Hepatocyte (in vitro differentiated cells): ENCODE measurements at regions not wholly inside any gene's neighbourhood (a gene's known extent, or its start where the extent isn't known, plus 50 kb on each side); places are given as distances from the start of the nearest gene placed in this dataset.

Source experiments
- DNase-seq: peaks from one replicate; pipeline ENCODE4 v3.0.0-alpha.2; 2016; ENCODE audit warnings: low spot score
- H2AFZ ChIP-seq: fragments of 200-600 bp; sonication (generic); 2 replicates; pipeline ENCODE4 v1.6.0; 2016; ENCODE audit warnings: antibody characterized with exemption, mild to moderate bottlenecking
- H3K27ac ChIP-seq: fragments of 200-600 bp; sonication (generic); 2 replicates; pipeline ENCODE4 v1.5.1; 2016; ENCODE audit warnings: mild to moderate bottlenecking
- H3K27me3 ChIP-seq: fragments of 200-600 bp; sonication (generic); 2 replicates; pipeline ENCODE4 v1.6.1; 2016
- H3K36me3 ChIP-seq: fragments of 200-600 bp; sonication (generic); replicated peaks from 2 replicates; pipeline ENCODE4 v1.5.1; 2016; ENCODE audit warnings: low read depth; ENCODE audit not compliant: insufficient read depth
- H3K4me1 ChIP-seq: fragments of 200-600 bp; sonication (generic); 2 replicates; pipeline ENCODE4 v1.5.1; 2016; ENCODE audit warnings: mild to moderate bottlenecking, moderate library complexity; ENCODE audit not compliant: insufficient read depth
- H3K4me2 ChIP-seq: fragments of 200-600 bp; sonication (generic); 2 replicates; pipeline ENCODE4 v1.6.0; 2016
- H3K4me3 ChIP-seq: fragments of 200-600 bp; sonication (generic); 2 replicates; pipeline ENCODE4 v1.5.1; 2016; ENCODE audit warnings: mild to moderate bottlenecking
- H3K79me2 ChIP-seq: fragments of 200-600 bp; sonication (generic); 2 replicates; pipeline ENCODE4 v1.6.0; 2017; ENCODE audit warnings: mild to moderate bottlenecking
- H3K9me2 ChIP-seq: fragments of 200-600 bp; sonication (generic); replicated peaks from 2 replicates; pipeline ENCODE4 v1.6.0; 2017; ENCODE audit warnings: mild to moderate bottlenecking; ENCODE audit not compliant: insufficient read depth
- H3K9me3 ChIP-seq: fragments of 200-600 bp; sonication (generic); 2 replicates; pipeline ENCODE4 v1.5.1; 2016; ENCODE audit warnings: low read depth, mild to moderate bottlenecking
- H4K20me1 ChIP-seq: fragments of 200-600 bp; sonication (generic); 2 replicates; pipeline ENCODE4 v1.6.0; 2016; ENCODE audit warnings: mild to moderate bottlenecking; ENCODE audit not compliant: insufficient read depth, poor library complexity, severe bottlenecking
- EZH2 ChIP-seq: fragments of 200-600 bp; sonication (generic); IDR thresholded peaks from 2 replicates; pipeline ENCODE4 v1.6.1; 2016; ENCODE audit warnings: antibody characterized with exemption, mild to moderate bottlenecking, borderline replicate concordance
- EZH2phosphoT487 ChIP-seq: fragments of 200-600 bp; sonication (generic); IDR thresholded peaks from one replicate; pipeline ENCODE4 v1.6.1; 2018; ENCODE audit warnings: antibody characterized with exemption, mild to moderate bottlenecking, low read depth, moderate library complexity; ENCODE audit not compliant: unreplicated experiment, severe bottlenecking
- WGBS: methylation state at CpG from one replicate; pipeline ENCODE4 v1.1.6; 2016; ENCODE audit warnings: low lambda C conversion rate; ENCODE audit errors: missing lambda C conversion rate; 5-methylcytosine and 5-hydroxymethylcytosine counted together
- TF ChIP-seq, protein P1 (sequence below): fragments of 200-600 bp; sonication (generic); IDR thresholded peaks from 2 replicates; pipeline ENCODE4 v1.5.1; 2016; ENCODE audit warnings: antibody characterized with exemption, mild to moderate bottlenecking; ENCODE audit not compliant: poor library complexity

DNA sequence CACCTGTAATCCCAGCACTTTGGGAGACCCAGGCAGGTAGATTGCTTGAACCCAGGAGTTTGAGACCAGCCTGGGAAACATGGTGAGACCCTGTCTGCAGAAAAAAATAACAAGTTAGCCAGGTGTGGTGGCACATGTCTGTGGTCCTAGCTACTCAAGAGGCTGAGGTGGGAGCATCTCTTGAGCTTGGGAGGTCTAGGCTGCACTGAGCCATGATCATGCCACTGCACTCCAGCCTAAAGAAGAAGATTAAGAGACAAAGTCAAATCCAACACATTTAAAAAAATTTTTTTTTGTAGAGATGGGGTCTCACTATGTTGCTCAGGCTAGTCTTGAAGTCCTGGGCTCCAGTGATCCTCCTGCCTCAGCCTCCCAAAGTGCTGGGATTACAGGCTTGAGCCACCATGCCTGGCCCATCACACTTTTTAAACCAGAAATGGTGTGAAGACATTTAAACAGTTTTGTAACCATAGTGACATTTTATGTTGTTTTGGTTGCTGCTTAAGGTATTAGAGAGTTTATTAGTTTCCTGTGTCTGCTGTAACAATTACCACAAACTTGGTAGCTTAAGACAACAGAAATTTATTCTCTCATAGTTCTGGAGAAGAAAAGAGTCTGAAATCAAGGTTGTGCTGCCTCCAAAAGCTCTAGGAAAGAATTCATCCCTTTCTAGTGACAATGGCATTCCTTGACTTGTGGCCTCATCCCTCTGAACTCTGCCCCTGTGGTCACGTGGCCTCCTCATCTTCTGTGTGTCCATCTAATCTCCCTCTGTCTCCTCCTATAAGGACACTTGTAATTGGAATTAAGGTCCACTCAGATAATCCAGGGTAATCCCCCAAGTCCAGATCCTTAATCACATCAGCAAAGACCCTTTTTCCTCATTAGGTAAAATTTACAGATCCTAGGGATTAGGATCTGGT is 104.6 kb upstream of the TNFAIP3 start:
- no peak overlapping the region for H2AFZ ChIP-seq
- no peak overlapping the region for H3K27ac ChIP-seq
- H3K9me2 ChIP-seq = no peaks in the 10 kb centered on the region
- 71% methylated on average over 1 of the region's 1 CpG for WGBS
- no peak for DNase-seq
- no peaks in the 10 kb centered on the region for H3K9me3 ChIP-seq
- H3K4me3 ChIP-seq = no peak overlapping the region
- no peak overlapping the region for H3K4me2 ChIP-seq
- no peaks in the 10 kb centered on the region for H3K27me3 ChIP-seq
- no peaks in the 10 kb centered on the region for H4K20me1 ChIP-seq
- no peaks in the 10 kb centered on the region for H3K79me2 ChIP-seq
- H3K36me3 ChIP-seq = no peaks in the 10 kb centered on the region
- TF ChIP-seq, protein P1, sequence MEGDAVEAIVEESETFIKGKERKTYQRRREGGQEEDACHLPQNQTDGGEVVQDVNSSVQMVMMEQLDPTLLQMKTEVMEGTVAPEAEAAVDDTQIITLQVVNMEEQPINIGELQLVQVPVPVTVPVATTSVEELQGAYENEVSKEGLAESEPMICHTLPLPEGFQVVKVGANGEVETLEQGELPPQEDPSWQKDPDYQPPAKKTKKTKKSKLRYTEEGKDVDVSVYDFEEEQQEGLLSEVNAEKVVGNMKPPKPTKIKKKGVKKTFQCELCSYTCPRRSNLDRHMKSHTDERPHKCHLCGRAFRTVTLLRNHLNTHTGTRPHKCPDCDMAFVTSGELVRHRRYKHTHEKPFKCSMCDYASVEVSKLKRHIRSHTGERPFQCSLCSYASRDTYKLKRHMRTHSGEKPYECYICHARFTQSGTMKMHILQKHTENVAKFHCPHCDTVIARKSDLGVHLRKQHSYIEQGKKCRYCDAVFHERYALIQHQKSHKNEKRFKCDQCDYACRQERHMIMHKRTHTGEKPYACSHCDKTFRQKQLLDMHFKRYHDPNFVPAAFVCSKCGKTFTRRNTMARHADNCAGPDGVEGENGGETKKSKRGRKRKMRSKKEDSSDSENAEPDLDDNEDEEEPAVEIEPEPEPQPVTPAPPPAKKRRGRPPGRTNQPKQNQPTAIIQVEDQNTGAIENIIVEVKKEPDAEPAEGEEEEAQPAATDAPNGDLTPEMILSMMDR = no peak
- no peak for TF ChIP-seq EZH2
- TF ChIP-seq EZH2phosphoT487 = no peak
- no peaks in the 10 kb centered on the region for H3K4me1 ChIP-seq

DNA sequence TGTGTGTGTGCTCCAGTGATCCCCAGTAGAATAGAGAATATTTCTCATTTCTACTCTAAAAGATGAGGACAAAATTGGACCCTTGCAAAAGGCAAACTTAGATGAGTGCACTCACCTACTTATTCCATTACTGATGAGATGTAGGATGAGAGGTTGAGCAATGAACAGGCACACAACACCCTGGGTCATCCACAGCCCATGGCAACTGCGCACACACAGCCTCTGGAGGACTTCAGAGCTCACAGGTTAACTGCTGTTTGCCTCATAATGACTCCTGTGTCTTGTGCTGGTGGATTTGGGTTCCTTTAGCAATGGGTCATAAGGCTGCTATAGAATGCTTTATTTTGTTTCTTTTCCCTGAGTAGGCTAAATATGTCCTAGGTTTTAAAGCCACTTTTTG is 103.6 kb upstream of the TNFAIP3 start:
- Histone ChIP-seq H3K79me2 (no peaks in the 10 kb centered on the region), H3K4me3 (no peak overlapping the region), H3K4me2 (no peak overlapping the region), H3K9me2 (no peaks in the 10 kb centered on the region), H4K20me1 (no peaks in the 10 kb centered on the region), H3K27ac (no peak overlapping the region), H3K36me3 (no peaks in the 10 kb centered on the region), H3K27me3 (no peaks in the 10 kb centered on the region), H2AFZ (no peak overlapping the region), H3K4me1 (peaks cover 6% of the 10 kb centered on the region), H3K9me3 (no peaks in the 10 kb centered on the region)
- TF ChIP-seq EZH2phosphoT487 (no peak), EZH2 (no peak)
- TF ChIP-seq, protein P1 = no peak
- no peak for DNase-seq
- 96% methylated on average over 1 of the region's 1 CpG for WGBS

DNA sequence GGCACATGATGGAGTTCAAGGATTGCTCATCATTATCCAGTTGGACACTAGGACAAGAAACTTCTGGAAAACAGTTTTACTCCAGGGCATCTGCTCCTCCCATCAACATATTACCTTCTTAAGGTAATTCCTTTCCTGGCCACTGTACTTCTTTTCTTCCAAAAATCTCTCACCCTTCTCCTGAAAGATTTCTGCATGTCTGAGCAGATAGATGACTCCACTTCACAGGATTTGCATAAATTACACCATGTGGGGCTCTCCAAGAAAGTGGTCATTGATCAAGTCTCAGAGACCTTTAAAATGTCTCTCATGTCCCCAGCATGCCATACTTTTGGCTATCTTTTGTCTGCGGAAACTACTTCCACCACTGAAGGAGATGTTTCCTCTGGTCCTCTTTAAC is 103.2 kb upstream of the TNFAIP3 start:
- H3K27me3 ChIP-seq = no peaks in the 10 kb centered on the region
- no peak overlapping the region for H2AFZ ChIP-seq
- no peaks in the 10 kb centered on the region for H3K9me3 ChIP-seq
- no peak for DNase-seq
- H3K4me3 ChIP-seq = no peak overlapping the region
- H3K9me2 ChIP-seq = no peaks in the 10 kb centered on the region
- WGBS = 94% methylated on average over 1 of the region's 1 CpG
- no peaks in the 10 kb centered on the region for H3K79me2 ChIP-seq
- no peaks in the 10 kb centered on the region for H3K36me3 ChIP-seq
- peaks cover 8% of the 10 kb centered on the region for H3K4me1 ChIP-seq
- H3K4me2 ChIP-seq = no peak overlapping the region
- no peak for TF ChIP-seq EZH2
- TF ChIP-seq, protein P1 = no peak
- H4K20me1 ChIP-seq = no peaks in the 10 kb centered on the region
- H3K27ac ChIP-seq = no peak overlapping the region
